Activated T-cell treated with anti-CD3 and anti-CD28 coated beads for 48 hours (primary cell): ENCODE measurements at regions not wholly inside any gene's neighbourhood (a gene's known extent, or its start where the extent isn't known, plus 50 kb on each side); places are given as distances from the start of the nearest gene placed in this dataset.
"Not testable (repeated sequence)": the region's sequence is repeated elsewhere in the genome, so short reads cannot be mapped to it uniquely, and the experiment has no call there.

ENCODE experiments used
- DNase-seq: peaks from one replicate; pipeline ENCODE4 v3.0.0-alpha.2; 2020; ENCODE audit warnings: low read depth

GRCh38 chr14:86363576-86363975, 833.6 kb downstream of the FLRT2 start:
- no peak for DNase-seq

GRCh38 chr14:86363047-86363446, 833.1 kb downstream of the FLRT2 start:
- DNase-seq, result no peak

- no peak for DNase-seq
Measured at GRCh38 chr14:86357876-86358275, 827.9 kb downstream of the FLRT2 start.

- DNase-seq, result no peak
Measured at GRCh38 chr14:86357119-86357518, 827.2 kb downstream of the FLRT2 start.

GRCh38 chr14:86346818-86347384, 817.0 kb downstream of the FLRT2 start:
- no peak for DNase-seq

GRCh38 chr14:86334355-86334754, 804.4 kb downstream of the FLRT2 start:
- DNase-seq, result no peak

GRCh38 chr14:86333493-86333892, 803.5 kb downstream of the FLRT2 start:
- DNase-seq, result no peak

- no peak for DNase-seq
Measured at GRCh38 chr14:86331341-86331740, 801.4 kb downstream of the FLRT2 start.

GRCh38 chr14:86321151-86321550, 791.2 kb downstream of the FLRT2 start:
- DNase-seq, result no peak

- not testable (repeated sequence) for DNase-seq
Measured at GRCh38 chr14:86312154-86312665, 782.3 kb downstream of the FLRT2 start.

GRCh38 chr14:86311151-86311550, 781.2 kb downstream of the FLRT2 start:
- no peak for DNase-seq

- no peak for DNase-seq
Measured at GRCh38 chr14:86310611-86311010, 780.7 kb downstream of the FLRT2 start.

GRCh38 chr14:86310148-86310547, 780.2 kb downstream of the FLRT2 start:
- no peak for DNase-seq

GRCh38 chr14:86305058-86305457, 775.1 kb downstream of the FLRT2 start:
- no peak for DNase-seq

GRCh38 chr14:86299994-86300393, 770.0 kb downstream of the FLRT2 start:
- DNase-seq, result no peak

- no peak for DNase-seq
Measured at GRCh38 chr14:86296173-86296572, 766.2 kb downstream of the FLRT2 start.

GRCh38 chr14:86288336-86288735, 758.4 kb downstream of the FLRT2 start:
- DNase-seq, result no peak

- no peak for DNase-seq
Measured at GRCh38 chr14:86279405-86279804, 749.5 kb downstream of the FLRT2 start.

GRCh38 chr14:86257973-86258372, 728.0 kb downstream of the FLRT2 start:
- DNase-seq, result no peak

GRCh38 chr14:86243158-86243557, 713.2 kb downstream of the FLRT2 start:
- no peak for DNase-seq

GRCh38 chr14:86237733-86238132, 707.8 kb downstream of the FLRT2 start:
- DNase-seq, result no peak

GRCh38 chr14:86221755-86222154, 691.8 kb downstream of the FLRT2 start:
- DNase-seq, result no peak

- DNase-seq, result no peak
Measured at GRCh38 chr14:86221000-86221399, 691.1 kb downstream of the FLRT2 start.

GRCh38 chr14:86217523-86217922, 687.6 kb downstream of the FLRT2 start:
- DNase-seq, result no peak
